ENCODE measurements at regions not wholly inside any gene's neighbourhood (a gene's known extent, or its start where the extent isn't known, plus 50 kb on each side); places are given as distances from the start of the nearest gene placed in this dataset.

DNA sequence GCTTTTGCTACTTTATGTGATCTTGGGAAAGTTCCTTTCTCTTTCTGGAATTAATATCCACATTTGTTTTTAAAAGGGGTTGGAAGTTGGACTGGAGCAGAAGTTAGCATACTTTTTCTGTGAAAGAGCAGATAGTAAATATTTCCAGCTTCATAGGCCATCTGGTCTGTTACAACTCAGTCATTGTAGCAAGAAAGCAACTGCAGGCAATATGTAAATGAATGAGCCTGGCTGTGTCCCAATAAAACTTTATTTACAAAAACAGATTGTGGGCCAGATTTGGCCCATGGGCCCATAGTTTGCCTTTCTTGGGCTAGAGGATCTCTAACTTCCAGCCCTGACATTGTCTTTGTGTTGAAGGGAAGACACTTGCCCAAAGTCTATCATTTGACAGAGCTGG, 104.4 kb downstream of the ACTL7B start:
- TF ChIP-seq, protein P1, sequence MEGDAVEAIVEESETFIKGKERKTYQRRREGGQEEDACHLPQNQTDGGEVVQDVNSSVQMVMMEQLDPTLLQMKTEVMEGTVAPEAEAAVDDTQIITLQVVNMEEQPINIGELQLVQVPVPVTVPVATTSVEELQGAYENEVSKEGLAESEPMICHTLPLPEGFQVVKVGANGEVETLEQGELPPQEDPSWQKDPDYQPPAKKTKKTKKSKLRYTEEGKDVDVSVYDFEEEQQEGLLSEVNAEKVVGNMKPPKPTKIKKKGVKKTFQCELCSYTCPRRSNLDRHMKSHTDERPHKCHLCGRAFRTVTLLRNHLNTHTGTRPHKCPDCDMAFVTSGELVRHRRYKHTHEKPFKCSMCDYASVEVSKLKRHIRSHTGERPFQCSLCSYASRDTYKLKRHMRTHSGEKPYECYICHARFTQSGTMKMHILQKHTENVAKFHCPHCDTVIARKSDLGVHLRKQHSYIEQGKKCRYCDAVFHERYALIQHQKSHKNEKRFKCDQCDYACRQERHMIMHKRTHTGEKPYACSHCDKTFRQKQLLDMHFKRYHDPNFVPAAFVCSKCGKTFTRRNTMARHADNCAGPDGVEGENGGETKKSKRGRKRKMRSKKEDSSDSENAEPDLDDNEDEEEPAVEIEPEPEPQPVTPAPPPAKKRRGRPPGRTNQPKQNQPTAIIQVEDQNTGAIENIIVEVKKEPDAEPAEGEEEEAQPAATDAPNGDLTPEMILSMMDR (tag by site-specific recombination; IDR thresholded peaks at IDR 0.05), result no peak
- TF ChIP-seq ZNF768 (tag by site-specific recombination; IDR thresholded peaks at IDR 0.05), result no peak
- no peak for TF ChIP-seq ZNF184 (tag by site-specific recombination; IDR thresholded peaks at IDR 0.05)
- TF ChIP-seq ZNF777 (tag by site-specific recombination; IDR thresholded peaks at IDR 0.05; ENCODE audit: borderline replicate concordance), result no peak
- no peak for TF ChIP-seq ZNF132 (tag by site-specific recombination; IDR thresholded peaks at IDR 0.05; ENCODE audit: borderline replicate concordance)
- no peak for TF ChIP-seq ZNF202 (tag by site-specific recombination; IDR thresholded peaks at IDR 0.05; ENCODE audit: borderline replicate concordance)
- TF ChIP-seq ZNF26 (tag by site-specific recombination; IDR thresholded peaks at IDR 0.05), result no peak
- TF ChIP-seq, protein P2, sequence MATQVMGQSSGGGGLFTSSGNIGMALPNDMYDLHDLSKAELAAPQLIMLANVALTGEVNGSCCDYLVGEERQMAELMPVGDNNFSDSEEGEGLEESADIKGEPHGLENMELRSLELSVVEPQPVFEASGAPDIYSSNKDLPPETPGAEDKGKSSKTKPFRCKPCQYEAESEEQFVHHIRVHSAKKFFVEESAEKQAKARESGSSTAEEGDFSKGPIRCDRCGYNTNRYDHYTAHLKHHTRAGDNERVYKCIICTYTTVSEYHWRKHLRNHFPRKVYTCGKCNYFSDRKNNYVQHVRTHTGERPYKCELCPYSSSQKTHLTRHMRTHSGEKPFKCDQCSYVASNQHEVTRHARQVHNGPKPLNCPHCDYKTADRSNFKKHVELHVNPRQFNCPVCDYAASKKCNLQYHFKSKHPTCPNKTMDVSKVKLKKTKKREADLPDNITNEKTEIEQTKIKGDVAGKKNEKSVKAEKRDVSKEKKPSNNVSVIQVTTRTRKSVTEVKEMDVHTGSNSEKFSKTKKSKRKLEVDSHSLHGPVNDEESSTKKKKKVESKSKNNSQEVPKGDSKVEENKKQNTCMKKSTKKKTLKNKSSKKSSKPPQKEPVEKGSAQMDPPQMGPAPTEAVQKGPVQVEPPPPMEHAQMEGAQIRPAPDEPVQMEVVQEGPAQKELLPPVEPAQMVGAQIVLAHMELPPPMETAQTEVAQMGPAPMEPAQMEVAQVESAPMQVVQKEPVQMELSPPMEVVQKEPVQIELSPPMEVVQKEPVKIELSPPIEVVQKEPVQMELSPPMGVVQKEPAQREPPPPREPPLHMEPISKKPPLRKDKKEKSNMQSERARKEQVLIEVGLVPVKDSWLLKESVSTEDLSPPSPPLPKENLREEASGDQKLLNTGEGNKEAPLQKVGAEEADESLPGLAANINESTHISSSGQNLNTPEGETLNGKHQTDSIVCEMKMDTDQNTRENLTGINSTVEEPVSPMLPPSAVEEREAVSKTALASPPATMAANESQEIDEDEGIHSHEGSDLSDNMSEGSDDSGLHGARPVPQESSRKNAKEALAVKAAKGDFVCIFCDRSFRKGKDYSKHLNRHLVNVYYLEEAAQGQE (tag by site-specific recombination; IDR thresholded peaks at IDR 0.05), result no peak
